HEK293T (cell line): ENCODE measurements at regions not wholly inside any gene's neighbourhood (a gene's known extent, or its start where the extent isn't known, plus 50 kb on each side); places are given as distances from the start of the nearest gene placed in this dataset.

Experiments used
- PKNOX1 ChIP-seq: fragments of 450-650 bp; IDR thresholded peaks from 2 replicates; pipeline ENCODE4 v1.6.1; 2016
- SP1 ChIP-seq: fragments of 450-650 bp; IDR thresholded peaks from 2 replicates; pipeline ENCODE4 v1.6.1; 2017

- TF ChIP-seq PKNOX1 (no peak), SP1 (no peak)
These were observed 148.8 kb upstream of the EDNRA start for GRCh38 chr4:147332091-147332490.
